Adrenal gland (tissue), 9 donors: ENCODE measurements at regions not wholly inside any gene's neighbourhood (a gene's known extent, or its start where the extent isn't known, plus 50 kb on each side); places are given as distances from the start of the nearest gene placed in this dataset.

Source experiments
- DNase-seq, 7 donors: peaks; one replicate each; pipeline ENCODE4 v3.0.0-alpha.2; 2019 to 2020
- H3K27ac ChIP-seq, 5 donors: fragments of 200-600 bp; sonication (generic) in 4 of 5; 1 replicate in 3 of 5; 2 replicates in 2 of 5; pipeline versions ENCODE4 v1.5.1 to v1.8.0; 2016 to 2020; ENCODE audit warnings: mild to moderate bottlenecking in 1 of 5
- H3K27me3 ChIP-seq: fragments of 200-600 bp; 2 replicates; pipeline ENCODE4 v1.8.0; 2021
- H3K36me3 ChIP-seq, 2 donors: fragments of 200-600 bp; replicated peaks in 1 of 2; 1 replicate in 1 of 2; 2 replicates in 1 of 2; pipeline versions ENCODE4 v1.5.1 to v1.8.0; 2018 to 2022
- H3K4me1 ChIP-seq, 2 donors: fragments of 200-600 bp; replicated peaks in 1 of 2; 1 replicate in 1 of 2; 2 replicates in 1 of 2; pipeline versions ENCODE4 v1.5.1 to v1.8.0; 2018 to 2021
- H3K4me3 ChIP-seq, 4 donors: fragments of 200-600 bp; sonication (generic) in 3 of 4; one replicate each; pipeline ENCODE4 v1.5.1; 2016 to 2018
- H3K9me3 ChIP-seq, 3 donors: fragments of 200-600 bp; sonication (generic) in 1 of 3; replicated peaks in 1 of 3; 1 replicate in 2 of 3; 2 replicates in 1 of 3; pipeline versions ENCODE4 v1.5.1 to v1.8.0; 2016 to 2021
- CTCF ChIP-seq, 6 experiments: fragments of 450-650 bp in 4 of 6; fragments of 200-600 bp in 2 of 6; sonication (generic) in 1 of 6; IDR thresholded peaks; 1 replicate in 5 of 6; 2 replicates in 1 of 6; pipeline versions ENCODE4 v1.5.1 to v1.8.0; 2016 to 2021; ENCODE audit warnings: antibody characterized with exemption in 6 of 6, mild to moderate bottlenecking in 2 of 6, moderate library complexity in 1 of 6
- POLR2A ChIP-seq, 2 donors: fragments of 450-650 bp; IDR thresholded peaks; one replicate each; pipeline ENCODE4 v1.6.1; 2017; ENCODE audit warnings: antibody characterized with exemption in 2 of 2, mild to moderate bottlenecking in 2 of 2, moderate library complexity in 1 of 2
- WGBS, 4 donors: extraction: QIAGEN DNeasy Blood & Tissue Kit in 2 of 4; methylation state at CpG; one replicate each; pipeline versions ENCODE4 v1.1.5 to v1.1.7; 2013 to 2017; 5-methylcytosine and 5-hydroxymethylcytosine counted together
- intact Hi-C, 2 donors: fragments of 100-400 bp; cut with DNase I; formaldehyde crosslinking; loops; one replicate each; pipeline versions ENCODE4 v1.14.1 to v1.15.0; 2022 to 2023
- donor health status: healthy with polysubstance abuse.
- donor health status: Bipolar disorder and iron deficiency.
- donor health status: DM: yes; HTN: yes; CAD: no.
- donor health status: DM: no; HTN: no; CAD: no.
- donor health status: DM: no; HTN: no; CAD: no.

DNA sequence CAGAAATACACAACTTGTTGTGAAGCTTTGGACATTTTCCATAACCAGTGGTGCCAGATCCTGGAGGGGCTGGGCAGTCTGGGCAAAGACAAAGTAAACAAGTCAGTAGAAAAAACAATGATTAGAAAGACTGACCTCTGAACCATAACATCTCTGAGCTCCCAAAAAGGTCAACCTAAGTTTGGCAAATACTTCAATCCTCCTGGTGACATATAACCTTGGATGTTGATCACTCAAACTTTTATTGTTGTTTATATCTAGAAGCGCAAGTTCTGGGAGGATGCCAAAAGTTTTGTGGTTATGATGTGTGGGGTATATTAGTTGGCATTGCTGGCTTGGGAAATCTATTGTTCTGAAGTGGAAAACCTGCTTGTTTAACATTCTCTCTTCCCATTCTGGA lies 257.7 kb downstream of the DIPK2A start:
- Histone ChIP-seq H3K27me3 (no peaks in the 10 kb centered on the region), H3K4me3 (no peak overlapping the region), H3K9me3 (no peaks in the 10 kb centered on the region), H3K36me3 (no peaks in the 10 kb centered on the region), H3K4me1 (no peaks in the 10 kb centered on the region), H3K27ac (no peak overlapping the region)
- TF ChIP-seq POLR2A (IDR thresholded peaks at IDR 0.05) (no peak), CTCF (IDR thresholded peaks at IDR 0.05) (no peak)
- WGBS, 4 donors: 30 to 34% (median 33%) methylated on average over 1 of the region's 1 CpG
- DNase-seq: peak in 1 of 7 donors; percentile 15
- intact Hi-C loops: no loop called here

DNA sequence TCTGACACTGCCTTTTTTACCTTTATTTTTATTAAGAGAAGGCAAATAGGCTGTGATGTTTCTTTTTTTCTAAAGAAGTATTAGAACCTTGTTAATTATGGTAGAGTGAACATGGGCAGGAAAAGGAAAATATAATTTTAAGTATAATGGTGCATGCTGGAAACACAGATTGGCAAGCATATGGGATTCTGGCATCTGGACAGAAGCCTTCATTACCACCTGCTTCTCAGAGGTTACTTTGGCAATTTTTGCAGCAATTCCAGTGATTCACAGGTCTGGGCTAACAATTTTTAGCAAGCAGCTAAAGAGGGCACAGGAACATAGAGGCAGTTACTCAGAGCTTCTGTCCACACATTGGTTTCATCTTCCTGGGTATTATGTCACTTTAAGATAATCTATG lies 258.3 kb downstream of the DIPK2A start:
- TF ChIP-seq POLR2A (IDR thresholded peaks at IDR 0.05): no peak
- no peak for TF ChIP-seq CTCF (IDR thresholded peaks at IDR 0.05)
- no peaks in the 10 kb centered on the region for H3K9me3 ChIP-seq
- no peaks in the 10 kb centered on the region for H3K4me1 ChIP-seq
- H3K27me3 ChIP-seq: no peaks in the 10 kb centered on the region
- no peaks in the 10 kb centered on the region for H3K36me3 ChIP-seq
- H3K4me3 ChIP-seq: no peak overlapping the region
- no peak for DNase-seq
- no peak overlapping the region for H3K27ac ChIP-seq
- intact Hi-C loops: no loop called here

DNA sequence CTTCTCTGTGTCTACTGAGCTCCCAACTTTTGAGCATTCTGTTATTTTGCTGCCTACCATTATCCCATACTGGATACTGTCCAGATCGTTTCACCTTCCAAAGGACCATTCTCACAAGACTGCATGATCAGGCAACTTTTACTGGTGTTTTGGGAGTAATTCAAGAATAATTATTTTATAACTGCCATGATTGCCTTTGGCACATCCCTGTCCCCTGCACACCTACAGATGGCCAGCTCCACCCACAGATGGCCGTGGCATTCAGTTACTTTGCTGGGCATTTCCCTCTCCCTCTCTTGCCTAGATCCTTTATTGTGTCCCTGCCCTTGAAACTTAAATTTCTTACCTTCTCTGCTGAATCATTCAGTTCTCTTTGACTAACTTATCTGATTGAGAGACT lies 263.9 kb downstream of the DIPK2A start:
- Histone ChIP-seq H3K9me3 (no peaks in the 10 kb centered on the region), H3K36me3 (no peaks in the 10 kb centered on the region), H3K4me3 (no peak overlapping the region), H3K27ac (no peak overlapping the region), H3K4me1 (no peaks in the 10 kb centered on the region), H3K27me3 (no peaks in the 10 kb centered on the region)
- WGBS, 4 donors: 65 to 78% (median 73%) methylated on average over 2 of the region's 2 CpGs
- no peak for DNase-seq
- intact Hi-C loops: no loop called here
- no peak for TF ChIP-seq CTCF (IDR thresholded peaks at IDR 0.05)

GRCh38 chr3:144237351-144237750 lies 265.7 kb downstream of the DIPK2A start:
- Histone ChIP-seq H3K4me1 (no peaks in the 10 kb centered on the region), H3K27ac (no peak overlapping the region), H3K27me3 (no peaks in the 10 kb centered on the region), H3K9me3 (no peaks in the 10 kb centered on the region), H3K36me3 (no peaks in the 10 kb centered on the region), H3K4me3 (no peak overlapping the region)
- TF ChIP-seq CTCF (IDR thresholded peaks at IDR 0.05) (no peak), POLR2A (IDR thresholded peaks at IDR 0.05) (no peak)
- DNase-seq: no peak
- intact Hi-C loops: no loop called here
- WGBS, 4 donors: 87 to 94% (median 91%) methylated on average over 5 of the region's 5 CpGs
